Neural progenitor cell (in vitro differentiated cells): ENCODE measurements at regions not wholly inside any gene's neighbourhood (a gene's known extent, or its start where the extent isn't known, plus 50 kb on each side); places are given as distances from the start of the nearest gene placed in this dataset.

Experiments used
- DNase-seq: peaks from one replicate; pipeline ENCODE4 v3.0.0-alpha.2; 2016; ENCODE audit warnings: low spot score
- H2AFZ ChIP-seq: fragments of 200-600 bp; sonication (generic); replicated peaks from 2 replicates; pipeline ENCODE4 v1.6.1; 2016; ENCODE audit warnings: antibody characterized with exemption
- H3F3A ChIP-seq: fragments of 200-600 bp; sonication (generic); 2 replicates; pipeline ENCODE4 v1.6.1; 2016; ENCODE audit warnings: antibody characterized with exemption, low read depth
- H3K27ac ChIP-seq: fragments of 200-600 bp; sonication (generic); 2 replicates; pipeline ENCODE4 v1.5.1; 2016; ENCODE audit warnings: mild to moderate bottlenecking
- H3K27me3 ChIP-seq: fragments of 200-600 bp; sonication (generic); 2 replicates; pipeline ENCODE4 v1.6.1; 2016; ENCODE audit warnings: mild to moderate bottlenecking, moderate library complexity
- H3K36me3 ChIP-seq: fragments of 200-600 bp; sonication (generic); 2 replicates; pipeline ENCODE4 v1.5.1; 2016
- H3K4me1 ChIP-seq: fragments of 200-600 bp; sonication (generic); 2 replicates; pipeline ENCODE4 v1.6.1; 2016; ENCODE audit warnings: mixed run types
- H3K4me2 ChIP-seq: fragments of 200-600 bp; sonication (generic); 2 replicates; pipeline ENCODE4 v1.6.1; 2016
- H3K4me3 ChIP-seq: fragments of 200-600 bp; sonication (generic); 2 replicates; pipeline ENCODE4 v1.5.1; 2016
- H3K79me2 ChIP-seq: fragments of 200-600 bp; sonication (generic); 2 replicates; pipeline ENCODE4 v1.6.1; 2016; ENCODE audit warnings: low read depth
- H3K9ac ChIP-seq: fragments of 200-600 bp; sonication (generic); 2 replicates; pipeline ENCODE4 v1.6.1; 2016
- H3K9me3 ChIP-seq: fragments of 200-600 bp; sonication (generic); 2 replicates; pipeline ENCODE4 v1.5.1; 2016; ENCODE audit warnings: low read depth
- H4K20me1 ChIP-seq: fragments of 200-600 bp; sonication (generic); 2 replicates; pipeline ENCODE4 v1.6.1; 2016; ENCODE audit warnings: low read depth
- H3K27ac Mint-ChIP-seq: 3 replicates; pipeline ENCODE4 v1.8.0; 2021; ENCODE audit warnings: mixed read lengths
- H3K27me3 Mint-ChIP-seq: 2 replicates; pipeline ENCODE4 v1.8.0; 2022; ENCODE audit warnings: low read depth, mild to moderate bottlenecking, inconsistent platforms, moderate library complexity, mixed read lengths; ENCODE audit not compliant: insufficient read depth
- H3K36me3 Mint-ChIP-seq: 3 replicates; pipeline ENCODE4 v1.8.0; 2021; ENCODE audit warnings: mixed read lengths
- H3K4me1 Mint-ChIP-seq: 3 replicates; pipeline ENCODE4 v1.8.0; 2021; ENCODE audit warnings: mixed read lengths
- H3K4me3 Mint-ChIP-seq: 3 replicates; pipeline ENCODE4 v1.8.0; 2021; ENCODE audit warnings: mild to moderate bottlenecking, moderate library complexity, mixed read lengths
- H3K9me3 Mint-ChIP-seq: 3 replicates; pipeline ENCODE4 v1.8.0; 2020; ENCODE audit warnings: mixed read lengths
- CTCF ChIP-seq: fragments of 200-600 bp; sonication (generic); IDR thresholded peaks from 2 replicates; pipeline ENCODE4 v1.5.1; 2017; ENCODE audit warnings: antibody characterized with exemption, mild to moderate bottlenecking
- EZH2 ChIP-seq: fragments of 200-600 bp; sonication (generic); IDR thresholded peaks from 2 replicates; pipeline ENCODE4 v1.6.1; 2017; ENCODE audit warnings: antibody characterized with exemption, mild to moderate bottlenecking, moderate library complexity
- EZH2phosphoT487 ChIP-seq: fragments of 200-600 bp; sonication (generic); IDR thresholded peaks from 2 replicates; pipeline ENCODE4 v1.6.1; 2017; ENCODE audit warnings: antibody characterized with exemption

- peak overlapping the region; percentile 74 for H3K4me3 Mint-ChIP-seq
- H3K4me1 ChIP-seq: no peaks in the 10 kb centered on the region
- peak overlapping the region; percentile 68 for H2AFZ ChIP-seq
- H3K4me3 ChIP-seq: peak overlapping the region; percentile 41
- no peaks in the 10 kb centered on the region for H3K36me3 Mint-ChIP-seq
- peaks cover 2% of the 10 kb centered on the region for H3K27me3 Mint-ChIP-seq
- DNase-seq: peak; percentile 38
- H3K9me3 Mint-ChIP-seq: peaks cover 23% of the 10 kb centered on the region
- no peaks in the 10 kb centered on the region for H3K4me1 Mint-ChIP-seq
- peaks cover 6% of the 10 kb centered on the region for H3F3A ChIP-seq
- TF ChIP-seq EZH2 (no peak), EZH2phosphoT487 (no peak), CTCF (no peak)
- H3K9ac ChIP-seq: no peak overlapping the region
- peak overlapping the region; percentile 37 for H3K27ac ChIP-seq
- peaks cover 7% of the 10 kb centered on the region for H3K9me3 ChIP-seq
- H4K20me1 ChIP-seq: no peaks in the 10 kb centered on the region
- no peaks in the 10 kb centered on the region for H3K36me3 ChIP-seq
- peak overlapping the region; percentile 73 for H3K4me2 ChIP-seq
- H3K27me3 ChIP-seq: no peaks in the 10 kb centered on the region
- H3K79me2 ChIP-seq: no peaks in the 10 kb centered on the region
- peak overlapping the region; percentile 33 for H3K27ac Mint-ChIP-seq
Measured at GRCh38 chr4:144809056-144809640, 163.2 kb downstream of the HHIP start.

- H3F3A ChIP-seq: no peaks in the 10 kb centered on the region
- no peaks in the 10 kb centered on the region for H3K79me2 ChIP-seq
- H3K27ac ChIP-seq: no peak overlapping the region
- H3K27me3 Mint-ChIP-seq: no peaks in the 10 kb centered on the region
- H4K20me1 ChIP-seq: no peaks in the 10 kb centered on the region
- peaks cover 8% of the 10 kb centered on the region for H3K9me3 Mint-ChIP-seq
- no peak overlapping the region for H3K4me3 Mint-ChIP-seq
- no peaks in the 10 kb centered on the region for H3K36me3 Mint-ChIP-seq
- no peak overlapping the region for H3K4me3 ChIP-seq
- H3K9me3 ChIP-seq: no peaks in the 10 kb centered on the region
- no peak overlapping the region for H3K27ac Mint-ChIP-seq
- TF ChIP-seq EZH2phosphoT487: no peak
- no peak for TF ChIP-seq CTCF
- no peak for TF ChIP-seq EZH2
- H3K4me2 ChIP-seq: no peak overlapping the region
- peaks cover 10% of the 10 kb centered on the region for H3K4me1 Mint-ChIP-seq
- H2AFZ ChIP-seq: no peak overlapping the region
- no peaks in the 10 kb centered on the region for H3K36me3 ChIP-seq
- no peaks in the 10 kb centered on the region for H3K27me3 ChIP-seq
- no peak for DNase-seq
- H3K9ac ChIP-seq: no peak overlapping the region
- H3K4me1 ChIP-seq: peaks cover 10% of the 10 kb centered on the region
Measured at GRCh38 chr4:144816668-144817067, 170.7 kb downstream of the HHIP start.

- Histone ChIP-seq H3K27me3 (no peaks in the 10 kb centered on the region), H3K4me1 (peaks cover 10% of the 10 kb centered on the region), H3K9me3 (no peaks in the 10 kb centered on the region), H3K36me3 (no peaks in the 10 kb centered on the region), H3K79me2 (no peaks in the 10 kb centered on the region), H3F3A (no peaks in the 10 kb centered on the region), H3K27ac (no peak overlapping the region), H4K20me1 (no peaks in the 10 kb centered on the region), H3K4me2 (no peak overlapping the region), H3K4me3 (no peak overlapping the region), H2AFZ (no peak overlapping the region), H3K9ac (no peak overlapping the region)
- DNase-seq: no peak
- Mint-ChIP-seq H3K36me3 (no peaks in the 10 kb centered on the region), H3K27ac (no peak overlapping the region), H3K4me1 (peaks cover 10% of the 10 kb centered on the region), H3K4me3 (no peak overlapping the region), H3K27me3 (no peaks in the 10 kb centered on the region), H3K9me3 (peaks cover 8% of the 10 kb centered on the region)
- no peak for TF ChIP-seq EZH2
- no peak for TF ChIP-seq CTCF
- no peak for TF ChIP-seq EZH2phosphoT487
Measured at GRCh38 chr4:144817081-144817480, 171.1 kb downstream of the HHIP start.
